ENCODE measurements at regions not wholly inside any gene's neighbourhood (a gene's known extent, or its start where the extent isn't known, plus 50 kb on each side); places are given as distances from the start of the nearest gene placed in this dataset.

GRCh38 chr4:24094726-24095125 lies 204.9 kb upstream of the PPARGC1A start:
- ChIA-PET CTCF (interaction anchor here (0.6 to 1.3 kb wide), 3 partner anchors 10 to 680 kb away, joined by 3 to 5 read pairs (median 4); no protein-coding TSS in a partner anchor), POLR2A (interaction anchor here (1.0 to 1.3 kb wide), 3 partner anchors 8 to 21 kb away, joined by 3 to 6 read pairs (median 5); no protein-coding TSS in a partner anchor)
- no peak for DNase-seq (ENCODE audit: unreplicated experiment)
- H3K9me3 Mint-ChIP-seq (ENCODE audit: unreplicated experiment) = no peaks in the 10 kb centered on the region
- H3K4me3 Mint-ChIP-seq (ENCODE audit: unreplicated experiment) = no peak overlapping the region
- H3K4me1 Mint-ChIP-seq (ENCODE audit: insufficient read depth, unreplicated experiment) = peaks cover 5% of the 10 kb centered on the region
- no peaks in the 10 kb centered on the region for H3K27me3 Mint-ChIP-seq (ENCODE audit: insufficient read depth, unreplicated experiment)
- no peaks in the 10 kb centered on the region for H3K36me3 Mint-ChIP-seq (ENCODE audit: insufficient read depth, unreplicated experiment)
- intact Hi-C loops (cut with micrococcal nuclease) = loop anchor here (5.0 kb wide), 1 partner anchor 323 kb away; no protein-coding TSS in a partner anchor
- no peak for TF ChIP-seq CTCF (IDR thresholded peaks at IDR 0.05; ENCODE audit: unreplicated experiment)
- no peak overlapping the region for H3K27ac Mint-ChIP-seq (ENCODE audit: low read depth, unreplicated experiment)
- no TSS peak for BruUV-seq (replicated peaks)

GRCh38 chr4:24093446-24093845 lies 203.6 kb upstream of the PPARGC1A start:
- Mint-ChIP-seq H3K36me3 (ENCODE audit: insufficient read depth, unreplicated experiment) (no peaks in the 10 kb centered on the region), H3K4me1 (ENCODE audit: insufficient read depth, unreplicated experiment) (peaks cover 6% of the 10 kb centered on the region), H3K4me3 (ENCODE audit: unreplicated experiment) (no peak overlapping the region), H3K27ac (ENCODE audit: low read depth, unreplicated experiment) (no peak overlapping the region), H3K9me3 (ENCODE audit: unreplicated experiment) (no peaks in the 10 kb centered on the region), H3K27me3 (ENCODE audit: insufficient read depth, unreplicated experiment) (no peaks in the 10 kb centered on the region)
- ChIA-PET POLR2A (no interaction called here), CTCF (no interaction called here)
- no peak for TF ChIP-seq CTCF (IDR thresholded peaks at IDR 0.05; ENCODE audit: unreplicated experiment)
- no peak for DNase-seq (ENCODE audit: unreplicated experiment)
- intact Hi-C loops (cut with micrococcal nuclease) = loop anchor here (5.0 kb wide), 1 partner anchor 324 kb away; no protein-coding TSS in a partner anchor
- BruUV-seq (replicated peaks) = no TSS peak

- ChIA-PET POLR2A (interaction anchor here (1.4 kb wide), 1 partner anchor 13 kb away, joined by 6 read pairs; no protein-coding TSS in a partner anchor), CTCF (interaction anchor here (0.6 to 0.7 kb wide), 3 partner anchors 88 to 179 kb away, joined by 3 read pairs; no protein-coding TSS in a partner anchor)
- H3K4me3 Mint-ChIP-seq (ENCODE audit: unreplicated experiment) = no peak overlapping the region
- TF ChIP-seq CTCF (IDR thresholded peaks at IDR 0.05; ENCODE audit: unreplicated experiment) = no peak
- intact Hi-C loops (cut with micrococcal nuclease) = loop anchor here (5.0 kb wide), 1 partner anchor 326 kb away; no protein-coding TSS in a partner anchor
- BruUV-seq (replicated peaks) = no TSS peak
- H3K9me3 Mint-ChIP-seq (ENCODE audit: unreplicated experiment) = no peaks in the 10 kb centered on the region
- no peak for DNase-seq (ENCODE audit: unreplicated experiment)
- H3K36me3 Mint-ChIP-seq (ENCODE audit: insufficient read depth, unreplicated experiment) = no peaks in the 10 kb centered on the region
- no peak overlapping the region for H3K27ac Mint-ChIP-seq (ENCODE audit: low read depth, unreplicated experiment)
- no peaks in the 10 kb centered on the region for H3K27me3 Mint-ChIP-seq (ENCODE audit: insufficient read depth, unreplicated experiment)
- peaks cover 6% of the 10 kb centered on the region for H3K4me1 Mint-ChIP-seq (ENCODE audit: insufficient read depth, unreplicated experiment)
Observed at GRCh38 chr4:24091639-24092233, 201.9 kb upstream of the PPARGC1A start.

- BruUV-seq (replicated peaks) = no TSS peak
- no peaks in the 10 kb centered on the region for H3K36me3 Mint-ChIP-seq (ENCODE audit: insufficient read depth, unreplicated experiment)
- no peak for TF ChIP-seq CTCF (IDR thresholded peaks at IDR 0.05; ENCODE audit: unreplicated experiment)
- CTCF ChIA-PET = interaction anchor here (0.6 to 1.0 kb wide), 6 partner anchors 14 to 399 kb away, joined by 3 read pairs; no protein-coding TSS in a partner anchor
- intact Hi-C loops (cut with micrococcal nuclease) = loop anchor here (5.0 kb wide), 1 partner anchor 327 kb away; no protein-coding TSS in a partner anchor
- H3K4me1 Mint-ChIP-seq (ENCODE audit: insufficient read depth, unreplicated experiment) = peaks cover 12% of the 10 kb centered on the region
- H3K27me3 Mint-ChIP-seq (ENCODE audit: insufficient read depth, unreplicated experiment) = no peaks in the 10 kb centered on the region
- POLR2A ChIA-PET = interaction anchor here (0.7 to 0.9 kb wide), 2 partner anchors 15 to 89 kb away, joined by 3 to 5 read pairs; no protein-coding TSS in a partner anchor
- H3K9me3 Mint-ChIP-seq (ENCODE audit: unreplicated experiment) = no peaks in the 10 kb centered on the region
- H3K4me3 Mint-ChIP-seq (ENCODE audit: unreplicated experiment) = no peak overlapping the region
- peak; percentile 44 for DNase-seq (ENCODE audit: unreplicated experiment)
- peak overlapping the region; percentile 76 for H3K27ac Mint-ChIP-seq (ENCODE audit: low read depth, unreplicated experiment)
Observed at GRCh38 chr4:24089851-24090534, 200.1 kb upstream of the PPARGC1A start.
